H9 (cell line): ENCODE measurements at regions not wholly inside any gene's neighbourhood (a gene's known extent, or its start where the extent isn't known, plus 50 kb on each side); places are given as distances from the start of the nearest gene placed in this dataset.

Experiments
- DNase-seq: peaks from one replicate; pipeline ENCODE4 v3.0.0-alpha.2; 2017
- H2AFZ ChIP-seq: one replicate; pipeline ENCODE4 v1.6.1; 2013; ENCODE audit warnings: mild to moderate bottlenecking, low read length, control low read depth, moderate library complexity
- H2AK5ac ChIP-seq: 2 replicates; pipeline ENCODE4 v1.6.1; 2013; ENCODE audit warnings: low read length, control low read depth, mixed read lengths; ENCODE audit not compliant: insufficient read length
- H2BK120ac ChIP-seq: one replicate; pipeline ENCODE4 v1.6.1; 2013; ENCODE audit warnings: low read depth, mild to moderate bottlenecking, low read length, control low read depth, inconsistent platforms; ENCODE audit not compliant: poor library complexity, severe bottlenecking
- H2BK12ac ChIP-seq: 2 replicates; pipeline ENCODE4 v1.6.1; 2013; ENCODE audit warnings: low read length, control low read depth, mixed read lengths, low read depth; ENCODE audit not compliant: insufficient read length
- H2BK15ac ChIP-seq: 2 replicates; pipeline ENCODE4 v1.6.1; 2013; ENCODE audit warnings: low read depth, low read length, control low read depth
- H2BK20ac ChIP-seq: one replicate; pipeline ENCODE4 v1.6.1; 2013; ENCODE audit warnings: low read depth, mild to moderate bottlenecking, low read length, control low read depth, inconsistent platforms; ENCODE audit not compliant: poor library complexity, severe bottlenecking
- H2BK5ac ChIP-seq: 2 replicates; pipeline ENCODE4 v1.6.1; 2013; ENCODE audit warnings: low read length, control low read depth, mixed read lengths; ENCODE audit not compliant: insufficient read length
- H3K14ac ChIP-seq: 2 replicates; pipeline ENCODE4 v1.6.1; 2013; ENCODE audit warnings: low read length, control low read depth; ENCODE audit not compliant: insufficient read depth
- H3K18ac ChIP-seq: 2 replicates; pipeline ENCODE4 v1.6.1; 2013; ENCODE audit warnings: low read depth, mild to moderate bottlenecking, mixed read lengths, low read length, control low read depth; ENCODE audit not compliant: insufficient read length
- H3K23ac ChIP-seq: 2 replicates; pipeline ENCODE4 v1.6.1; 2013; ENCODE audit warnings: low read length, control low read depth, mixed read lengths, low read depth; ENCODE audit not compliant: insufficient read length
- H3K23me2 ChIP-seq: 2 replicates; pipeline ENCODE4 v1.6.1; 2013; ENCODE audit warnings: low read depth, mild to moderate bottlenecking, mixed read lengths, low read length, control low read depth; ENCODE audit not compliant: insufficient read length, poor library complexity, severe bottlenecking
- H3K27ac ChIP-seq: 2 replicates; pipeline ENCODE4 v1.5.1; 2013; ENCODE audit warnings: low read length, control low read depth, mixed read lengths, low read depth; ENCODE audit not compliant: insufficient read length
- H3K27me3 ChIP-seq: 2 replicates; pipeline ENCODE4 v1.6.1; 2013; ENCODE audit warnings: low read length, control low read depth, inconsistent platforms; ENCODE audit not compliant: insufficient read depth
- H3K4ac ChIP-seq: 2 replicates; pipeline ENCODE4 v1.6.1; 2013; ENCODE audit warnings: low read depth, mild to moderate bottlenecking, control low read depth, inconsistent platforms, low read length, moderate library complexity
- H3K4me1 ChIP-seq: 2 replicates; pipeline ENCODE4 v1.6.1; 2013; ENCODE audit warnings: low read length, control low read depth, inconsistent platforms; ENCODE audit not compliant: insufficient read depth
- H3K4me2 ChIP-seq: 2 replicates; pipeline ENCODE4 v1.6.1; 2013; ENCODE audit warnings: low read length, control low read depth, mixed read lengths; ENCODE audit not compliant: insufficient read length, insufficient read depth
- H3K56ac ChIP-seq: 2 replicates; pipeline ENCODE4 v1.6.1; 2013; ENCODE audit warnings: low read depth, mild to moderate bottlenecking, mixed read lengths, low read length, control low read depth; ENCODE audit not compliant: insufficient read length
- H3K79me1 ChIP-seq: 2 replicates; pipeline ENCODE4 v1.6.1; 2013; ENCODE audit warnings: low read depth, mild to moderate bottlenecking, moderate library complexity, low read length, control low read depth, inconsistent platforms; ENCODE audit not compliant: insufficient read depth, poor library complexity, severe bottlenecking
- H3K79me2 ChIP-seq: 2 replicates; pipeline ENCODE4 v1.6.1; 2013; ENCODE audit warnings: low read length, control low read depth, inconsistent platforms; ENCODE audit not compliant: insufficient read depth
- H3K9ac ChIP-seq: 2 replicates; pipeline ENCODE4 v1.6.1; 2013; ENCODE audit warnings: low read length, control low read depth, mixed read lengths; ENCODE audit not compliant: insufficient read length; ENCODE audit errors: extremely low read depth
- H3K9me3 ChIP-seq: one replicate; pipeline ENCODE4 v1.6.1; 2013; ENCODE audit warnings: low read depth, low read length, inconsistent platforms; ENCODE audit not compliant: control insufficient read depth
- H3T11ph ChIP-seq: one replicate; pipeline ENCODE4 v1.6.1; 2013; ENCODE audit warnings: mild to moderate bottlenecking, low read length, control low read depth, inconsistent platforms
- H4K20me1 ChIP-seq: one replicate; pipeline ENCODE4 v1.6.1; 2013; ENCODE audit not compliant: control insufficient read depth, insufficient read length, insufficient read depth
- H4K5ac ChIP-seq: 2 replicates; pipeline ENCODE4 v1.6.1; 2013; ENCODE audit warnings: low read depth, mild to moderate bottlenecking, mixed read lengths, low read length, control low read depth; ENCODE audit not compliant: insufficient read length
- H4K8ac ChIP-seq: replicated peaks from 2 replicates; pipeline ENCODE4 v1.6.1; 2013; ENCODE audit warnings: low read length, control low read depth, mixed read lengths, low read depth; ENCODE audit not compliant: insufficient read length
- H4K91ac ChIP-seq: 2 replicates; pipeline ENCODE4 v1.6.1; 2013; ENCODE audit warnings: low read depth, mild to moderate bottlenecking, moderate library complexity, mixed read lengths, low read length, control low read depth; ENCODE audit not compliant: insufficient read length
- H3K27ac Mint-ChIP-seq, 3 experiments: 2 replicates in 2 of 3; 3 replicates in 1 of 3; pipeline ENCODE4 v1.8.0; 2020 to 2021; ENCODE audit warnings: mixed read lengths in 3 of 3, mild to moderate bottlenecking in 1 of 3, moderate library complexity in 1 of 3
- H3K27me3 Mint-ChIP-seq: 2 replicates; pipeline ENCODE4 v1.8.0; 2021; ENCODE audit warnings: low read depth, mild to moderate bottlenecking, moderate library complexity, mixed read lengths
- H3K36me3 Mint-ChIP-seq, 3 experiments: 2 replicates in 2 of 3; 3 replicates in 1 of 3; pipeline ENCODE4 v1.8.0; 2020 to 2021; ENCODE audit warnings: low read depth in 3 of 3, mixed read lengths in 3 of 3; ENCODE audit not compliant: insufficient read depth in 1 of 3
- H3K4me1 Mint-ChIP-seq, 2 experiments: 2 replicates each; pipeline ENCODE4 v1.8.0; 2020; ENCODE audit warnings: mixed read lengths in 2 of 2
- H3K4me3 Mint-ChIP-seq, 2 experiments: 2 replicates in 1 of 2; 3 replicates in 1 of 2; pipeline ENCODE4 v1.8.0; 2020 to 2021; ENCODE audit warnings: mild to moderate bottlenecking in 2 of 2, mixed read lengths in 2 of 2, moderate library complexity in 1 of 2
- H3K9me3 Mint-ChIP-seq, 2 experiments: 2 replicates in 1 of 2; 3 replicates in 1 of 2; pipeline ENCODE4 v1.8.0; 2020; ENCODE audit warnings: mild to moderate bottlenecking in 2 of 2, mixed read lengths in 2 of 2, moderate library complexity in 1 of 2
- WGBS: extraction: QIAGEN DNeasy Blood & Tissue Kit; methylation state at CpG from one replicate; pipeline ENCODE4 v1.1.7; 2013; ENCODE audit warnings: missing lambda C conversion rate, low lambda C conversion rate, mixed read lengths; ENCODE audit not compliant: insufficient read length; ENCODE audit errors: extremely low coverage; 5-methylcytosine and 5-hydroxymethylcytosine counted together
- TF ChIP-seq, protein P1 (sequence below): fragments of 200-600 bp; sonication (generic); conservative IDR thresholded peaks from 3 replicates; pipeline ENCODE4 v1.8.0; 2021; ENCODE audit warnings: antibody characterized with exemption, mild to moderate bottlenecking

DNA sequence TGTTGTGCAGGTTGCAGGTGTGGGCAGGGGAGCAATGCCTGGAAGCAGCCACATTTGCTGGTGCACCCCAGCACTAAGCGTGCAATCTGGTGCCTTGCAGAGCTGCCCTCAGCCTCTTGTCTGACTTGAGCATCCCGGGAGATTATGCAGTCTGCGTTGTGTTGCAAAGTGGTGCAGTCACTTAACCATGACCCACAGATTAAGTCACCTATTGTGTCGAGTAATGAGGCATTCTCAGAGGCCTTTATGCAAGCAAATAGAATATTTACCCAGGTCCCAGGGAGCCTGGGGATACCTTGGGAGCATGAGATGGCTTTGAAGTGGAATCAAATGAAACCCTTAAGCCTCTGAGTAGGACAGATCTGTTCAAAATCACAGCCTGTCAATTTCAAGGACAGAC, 529.0 kb downstream of the TYW1 start:
- no peak overlapping the region for H4K91ac ChIP-seq
- no peaks in the 10 kb centered on the region for H3K27me3 ChIP-seq
- H3K23ac ChIP-seq = no peak overlapping the region
- H2AK5ac ChIP-seq = no peak overlapping the region
- no peak overlapping the region for H3K4me2 ChIP-seq
- no CpG with 5 or more reads among the region's 4 CpGs for WGBS
- peaks cover 9% of the 10 kb centered on the region for H3K9me3 ChIP-seq
- no peak overlapping the region for H3K56ac ChIP-seq
- no peak overlapping the region for H2BK20ac ChIP-seq
- no peak overlapping the region for H3K27ac ChIP-seq
- H4K8ac ChIP-seq = no peak overlapping the region
- DNase-seq = peak; percentile 65
- H3K9ac ChIP-seq = no peak overlapping the region
- peak overlapping the region in 2 of 3 experiments; percentile 36 to 59; a peak in 5 of 7 replicates for H3K27ac Mint-ChIP-seq
- no peaks in the 10 kb centered on the region for H3K23me2 ChIP-seq
- H3K79me2 ChIP-seq = no peaks in the 10 kb centered on the region
- H3K4me3 Mint-ChIP-seq = no peak overlapping the region
- no peak overlapping the region for H4K5ac ChIP-seq
- H2AFZ ChIP-seq = no peak overlapping the region
- no peak overlapping the region for H2BK15ac ChIP-seq
- H3K4me1 ChIP-seq = peaks cover 5% of the 10 kb centered on the region; the same call in 1 of the 2 replicates
- H3K79me1 ChIP-seq = no peaks in the 10 kb centered on the region
- TF ChIP-seq, protein P1, sequence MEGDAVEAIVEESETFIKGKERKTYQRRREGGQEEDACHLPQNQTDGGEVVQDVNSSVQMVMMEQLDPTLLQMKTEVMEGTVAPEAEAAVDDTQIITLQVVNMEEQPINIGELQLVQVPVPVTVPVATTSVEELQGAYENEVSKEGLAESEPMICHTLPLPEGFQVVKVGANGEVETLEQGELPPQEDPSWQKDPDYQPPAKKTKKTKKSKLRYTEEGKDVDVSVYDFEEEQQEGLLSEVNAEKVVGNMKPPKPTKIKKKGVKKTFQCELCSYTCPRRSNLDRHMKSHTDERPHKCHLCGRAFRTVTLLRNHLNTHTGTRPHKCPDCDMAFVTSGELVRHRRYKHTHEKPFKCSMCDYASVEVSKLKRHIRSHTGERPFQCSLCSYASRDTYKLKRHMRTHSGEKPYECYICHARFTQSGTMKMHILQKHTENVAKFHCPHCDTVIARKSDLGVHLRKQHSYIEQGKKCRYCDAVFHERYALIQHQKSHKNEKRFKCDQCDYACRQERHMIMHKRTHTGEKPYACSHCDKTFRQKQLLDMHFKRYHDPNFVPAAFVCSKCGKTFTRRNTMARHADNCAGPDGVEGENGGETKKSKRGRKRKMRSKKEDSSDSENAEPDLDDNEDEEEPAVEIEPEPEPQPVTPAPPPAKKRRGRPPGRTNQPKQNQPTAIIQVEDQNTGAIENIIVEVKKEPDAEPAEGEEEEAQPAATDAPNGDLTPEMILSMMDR = no peak
- H3K18ac ChIP-seq = no peak overlapping the region
- H2BK5ac ChIP-seq = no peak overlapping the region
- H3T11ph ChIP-seq = no peak overlapping the region
- peaks cover 27% of the 10 kb centered on the region for H3K27me3 Mint-ChIP-seq
- no peaks in the 10 kb centered on the region for H4K20me1 ChIP-seq
- H2BK12ac ChIP-seq = no peak overlapping the region
- H3K4ac ChIP-seq = no peak overlapping the region
- peaks cover 24 to 34% of the 10 kb centered on the region in 2 experiments for H3K4me1 Mint-ChIP-seq
- peaks cover 38 to 70% (median 40%) of the 10 kb centered on the region in 3 experiments for H3K36me3 Mint-ChIP-seq
- H2BK120ac ChIP-seq = no peak overlapping the region
- no peak overlapping the region for H3K14ac ChIP-seq
- peaks cover 58 to 66% of the 10 kb centered on the region in 2 experiments for H3K9me3 Mint-ChIP-seq
